OCI-LY7 (cell line): ENCODE measurements at regions not wholly inside any gene's neighbourhood (a gene's known extent, or its start where the extent isn't known, plus 50 kb on each side); places are given as distances from the start of the nearest gene placed in this dataset.

Experiments used
- EZH2phosphoT487 ChIP-seq: fragments of 200-600 bp; sonication (generic); IDR thresholded peaks from 2 replicates; pipeline ENCODE4 v1.6.1; 2018; ENCODE audit warnings: low read depth, borderline replicate concordance, mild to moderate bottlenecking, mixed run types, antibody characterized with exemption, low read length, moderate library complexity, mixed read lengths
- TF ChIP-seq, protein P1 (sequence below): fragments of 200-600 bp; sonication (generic); conservative IDR thresholded peaks from 2 replicates; pipeline ENCODE4 v1.5.1; 2014; ENCODE audit warnings: mild to moderate bottlenecking, antibody characterized with exemption, low read length, moderate library complexity, mixed read lengths

DNA sequence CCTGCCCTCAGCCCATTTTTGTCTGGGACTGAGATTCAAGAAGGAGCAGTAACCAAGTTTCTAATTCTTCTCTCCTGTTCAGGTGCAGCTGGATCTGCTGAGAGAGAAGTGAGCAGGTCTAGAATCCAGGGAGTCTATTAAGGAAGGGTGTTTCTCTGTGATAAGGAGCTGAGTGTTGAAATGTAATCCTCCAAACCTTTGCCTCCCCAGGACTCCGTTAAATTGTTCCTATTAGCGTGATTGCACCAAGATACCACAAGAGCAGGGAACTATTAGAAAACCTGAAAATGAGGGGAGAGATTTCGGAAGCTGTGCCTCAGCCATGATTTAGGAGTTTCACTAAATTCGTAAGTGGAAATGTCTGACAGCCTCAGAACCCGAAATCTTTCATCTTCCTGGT lies 192.6 kb downstream of the EBLN2 start:
- TF ChIP-seq, protein P1, sequence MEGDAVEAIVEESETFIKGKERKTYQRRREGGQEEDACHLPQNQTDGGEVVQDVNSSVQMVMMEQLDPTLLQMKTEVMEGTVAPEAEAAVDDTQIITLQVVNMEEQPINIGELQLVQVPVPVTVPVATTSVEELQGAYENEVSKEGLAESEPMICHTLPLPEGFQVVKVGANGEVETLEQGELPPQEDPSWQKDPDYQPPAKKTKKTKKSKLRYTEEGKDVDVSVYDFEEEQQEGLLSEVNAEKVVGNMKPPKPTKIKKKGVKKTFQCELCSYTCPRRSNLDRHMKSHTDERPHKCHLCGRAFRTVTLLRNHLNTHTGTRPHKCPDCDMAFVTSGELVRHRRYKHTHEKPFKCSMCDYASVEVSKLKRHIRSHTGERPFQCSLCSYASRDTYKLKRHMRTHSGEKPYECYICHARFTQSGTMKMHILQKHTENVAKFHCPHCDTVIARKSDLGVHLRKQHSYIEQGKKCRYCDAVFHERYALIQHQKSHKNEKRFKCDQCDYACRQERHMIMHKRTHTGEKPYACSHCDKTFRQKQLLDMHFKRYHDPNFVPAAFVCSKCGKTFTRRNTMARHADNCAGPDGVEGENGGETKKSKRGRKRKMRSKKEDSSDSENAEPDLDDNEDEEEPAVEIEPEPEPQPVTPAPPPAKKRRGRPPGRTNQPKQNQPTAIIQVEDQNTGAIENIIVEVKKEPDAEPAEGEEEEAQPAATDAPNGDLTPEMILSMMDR = no peak
- no peak for TF ChIP-seq EZH2phosphoT487
